ENCODE measurements at regions not wholly inside any gene's neighbourhood (a gene's known extent, or its start where the extent isn't known, plus 50 kb on each side); places are given as distances from the start of the nearest gene placed in this dataset.
A peak's percentile ranks its signal among the peaks of the same experiment; 100 is the strongest.

DNA sequence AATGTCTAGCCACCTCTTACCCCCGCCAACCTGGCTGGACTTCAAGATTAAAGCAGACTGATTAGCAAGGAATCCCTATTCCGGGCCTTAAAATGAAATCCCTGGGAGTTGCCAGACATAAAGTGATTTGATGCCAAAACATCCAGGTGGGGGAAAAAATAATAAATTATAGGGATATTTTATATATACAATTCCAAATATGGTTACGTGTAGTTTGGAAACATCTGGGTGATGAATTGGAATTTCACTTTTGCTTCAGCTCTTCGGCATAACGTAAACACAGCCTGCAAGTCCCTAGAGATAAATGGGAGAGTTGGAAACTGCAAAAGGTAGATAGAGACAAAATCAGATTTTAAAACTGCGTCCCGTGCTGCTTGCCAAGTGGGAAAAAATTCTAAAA is 545.5 kb upstream of the MDFIC2 start:
- peaks cover 26% of the 10 kb centered on the region for H3K4me1 Mint-ChIP-seq (ENCODE audit: low read depth)
- no peak overlapping the region for H3K27ac Mint-ChIP-seq
- CTCF ChIA-PET: interaction anchor here (1.5 kb wide), 1 partner anchor 307 kb away, joined by 4 read pairs; no protein-coding TSS in a partner anchor
- no peaks in the 10 kb centered on the region for H3K36me3 Mint-ChIP-seq (ENCODE audit: low read depth)
- no peak overlapping the region for H3K4me3 Mint-ChIP-seq
- ATAC-seq (no peak), DNase-seq (no peak)
- H3K9me3 Mint-ChIP-seq: no peaks in the 10 kb centered on the region
- H3K27me3 Mint-ChIP-seq: peaks cover 17% of the 10 kb centered on the region
- POLR2A ChIA-PET: no interaction called here
- TF ChIP-seq, protein P1, sequence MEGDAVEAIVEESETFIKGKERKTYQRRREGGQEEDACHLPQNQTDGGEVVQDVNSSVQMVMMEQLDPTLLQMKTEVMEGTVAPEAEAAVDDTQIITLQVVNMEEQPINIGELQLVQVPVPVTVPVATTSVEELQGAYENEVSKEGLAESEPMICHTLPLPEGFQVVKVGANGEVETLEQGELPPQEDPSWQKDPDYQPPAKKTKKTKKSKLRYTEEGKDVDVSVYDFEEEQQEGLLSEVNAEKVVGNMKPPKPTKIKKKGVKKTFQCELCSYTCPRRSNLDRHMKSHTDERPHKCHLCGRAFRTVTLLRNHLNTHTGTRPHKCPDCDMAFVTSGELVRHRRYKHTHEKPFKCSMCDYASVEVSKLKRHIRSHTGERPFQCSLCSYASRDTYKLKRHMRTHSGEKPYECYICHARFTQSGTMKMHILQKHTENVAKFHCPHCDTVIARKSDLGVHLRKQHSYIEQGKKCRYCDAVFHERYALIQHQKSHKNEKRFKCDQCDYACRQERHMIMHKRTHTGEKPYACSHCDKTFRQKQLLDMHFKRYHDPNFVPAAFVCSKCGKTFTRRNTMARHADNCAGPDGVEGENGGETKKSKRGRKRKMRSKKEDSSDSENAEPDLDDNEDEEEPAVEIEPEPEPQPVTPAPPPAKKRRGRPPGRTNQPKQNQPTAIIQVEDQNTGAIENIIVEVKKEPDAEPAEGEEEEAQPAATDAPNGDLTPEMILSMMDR (IDR thresholded peaks at IDR 0.05): no peak
- intact Hi-C loops (cut with micrococcal nuclease): no loop called here

DNA sequence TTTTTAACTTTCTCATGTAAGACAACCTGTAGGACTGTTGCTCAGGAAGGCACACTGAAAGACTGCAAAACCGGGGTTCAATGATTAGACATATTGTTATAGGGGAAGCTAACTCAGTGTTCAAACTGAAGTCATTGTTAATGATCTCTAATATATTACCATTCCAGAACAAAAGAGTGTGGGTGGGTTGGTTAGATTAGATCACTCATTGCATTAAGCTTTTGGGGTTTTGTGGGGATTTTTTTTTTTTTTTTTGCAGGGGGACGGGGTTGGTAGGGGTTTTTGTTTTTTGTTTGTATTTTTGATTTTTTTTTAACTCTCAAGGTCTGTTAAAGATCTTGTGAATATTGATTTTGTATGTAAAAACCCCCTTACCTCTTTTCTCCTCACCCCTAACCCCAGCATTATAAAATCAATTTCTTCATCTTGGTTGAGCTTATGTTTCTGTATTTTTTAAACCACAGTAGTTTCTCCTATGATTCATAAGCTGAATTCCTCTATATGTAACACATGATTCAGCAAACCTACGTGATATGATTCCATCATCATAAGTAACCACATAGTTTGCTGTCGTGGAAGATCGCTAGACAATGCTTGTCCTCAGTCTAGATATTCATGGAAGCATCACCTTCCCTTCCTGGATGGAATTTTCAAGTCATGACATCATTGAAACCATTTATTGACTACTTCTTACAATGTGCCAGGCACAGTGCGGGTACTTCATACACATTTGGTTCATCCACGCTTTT is 544.1 kb upstream of the MDFIC2 start:
- H3K4me3 Mint-ChIP-seq: no peak overlapping the region
- POLR2A ChIA-PET: interaction anchor here (0.6 to 1.0 kb wide), 2 partner anchors 8 to 26 kb away, joined by 3 read pairs; no protein-coding TSS in a partner anchor
- H3K27ac Mint-ChIP-seq: peak overlapping the region; percentile 66
- intact Hi-C loops (cut with micrococcal nuclease): no loop called here
- no peaks in the 10 kb centered on the region for H3K9me3 Mint-ChIP-seq
- no peak for DNase-seq
- peak; percentile 83 for ATAC-seq
- H3K36me3 Mint-ChIP-seq (ENCODE audit: low read depth): no peaks in the 10 kb centered on the region
- H3K27me3 Mint-ChIP-seq: peaks cover 19% of the 10 kb centered on the region
- TF ChIP-seq, protein P1 (IDR thresholded peaks at IDR 0.05): no peak
- H3K4me1 Mint-ChIP-seq (ENCODE audit: low read depth): peaks cover 20% of the 10 kb centered on the region
- CTCF ChIA-PET: no interaction called here

DNA sequence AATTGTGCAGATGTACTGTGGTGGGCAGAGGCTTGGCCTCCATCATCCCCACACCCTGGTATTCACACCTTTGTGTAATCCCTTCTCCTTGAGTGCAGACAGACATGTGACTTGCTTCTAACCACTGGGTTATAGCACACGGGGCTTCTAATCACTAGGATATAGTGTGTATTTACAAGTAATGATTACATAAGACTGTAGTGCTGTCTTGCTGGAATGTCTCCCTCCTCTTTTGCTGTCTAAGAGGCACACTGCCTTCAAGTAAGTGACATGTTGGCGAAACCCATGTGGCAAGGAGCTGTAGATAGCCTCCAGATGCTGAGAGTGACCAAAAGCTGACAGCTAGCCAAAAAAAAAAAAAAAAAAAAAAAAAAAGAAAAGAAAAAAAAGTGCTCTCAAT is 542.7 kb upstream of the MDFIC2 start:
- POLR2A ChIA-PET: no interaction called here

DNA sequence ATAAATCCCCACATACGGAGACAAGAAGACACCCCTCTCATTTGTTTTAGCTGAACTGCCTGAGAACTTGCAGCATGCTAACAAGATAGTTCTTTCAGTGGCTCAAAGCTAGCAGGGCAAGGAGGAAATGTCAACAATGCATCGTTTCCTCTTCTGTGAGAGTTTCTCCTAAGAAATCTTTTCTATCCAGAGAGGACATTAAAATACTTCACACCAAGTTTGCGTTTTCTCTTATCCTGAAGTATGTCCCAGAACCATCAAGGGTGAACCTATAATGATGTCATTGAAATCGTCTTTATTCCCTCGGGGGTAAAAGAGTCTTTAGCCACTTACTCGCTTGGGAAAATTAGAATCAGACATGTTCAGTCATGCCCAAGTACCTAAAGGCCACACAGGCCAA is 541.7 kb upstream of the MDFIC2 start:
- H3K27ac Mint-ChIP-seq: no peak overlapping the region

More for the DNA sequence above, 542.7 kb upstream of the MDFIC2 start:
- intact Hi-C loops (cut with micrococcal nuclease): no loop called here
- no peaks in the 10 kb centered on the region for H3K36me3 Mint-ChIP-seq (ENCODE audit: low read depth)
- no peak overlapping the region for H3K4me3 Mint-ChIP-seq
- peaks cover 19% of the 10 kb centered on the region for H3K27me3 Mint-ChIP-seq
- no peak for ATAC-seq
- no peaks in the 10 kb centered on the region for H3K9me3 Mint-ChIP-seq
- CTCF ChIA-PET: no interaction called here
- H3K27ac Mint-ChIP-seq: no peak overlapping the region
- DNase-seq: no peak
- TF ChIP-seq, protein P1 (IDR thresholded peaks at IDR 0.05): no peak
- H3K4me1 Mint-ChIP-seq (ENCODE audit: low read depth): peaks cover 20% of the 10 kb centered on the region

More for the DNA sequence above, 541.7 kb upstream of the MDFIC2 start:
- ATAC-seq (no peak), DNase-seq (no peak)
- intact Hi-C loops (cut with micrococcal nuclease): no loop called here
- CTCF ChIA-PET: interaction anchor here (0.7 to 1.2 kb wide), 2 partner anchors 17 to 156 kb away, joined by 3 read pairs; no protein-coding TSS in a partner anchor
- Mint-ChIP-seq H3K4me1 (ENCODE audit: low read depth) (peaks cover 20% of the 10 kb centered on the region), H3K27me3 (peaks cover 14% of the 10 kb centered on the region), H3K9me3 (no peaks in the 10 kb centered on the region), H3K36me3 (ENCODE audit: low read depth) (no peaks in the 10 kb centered on the region), H3K4me3 (no peak overlapping the region)
- POLR2A ChIA-PET: no interaction called here
- TF ChIP-seq, protein P1 (IDR thresholded peaks at IDR 0.05): no peak

All from activated CD8-positive, alpha-beta T cell treated with anti-CD3 and anti-CD28 coated beads for 36 hours (primary cell).